ENCODE measurements at regions not wholly inside any gene's neighbourhood (a gene's known extent, or its start where the extent isn't known, plus 50 kb on each side); places are given as distances from the start of the nearest gene placed in this dataset.
"Not testable (repeated sequence)": the region's sequence is repeated elsewhere in the genome, so short reads cannot be mapped to it uniquely, and the experiment has no call there.

GRCh38 chrX:46298821-46299220 lies 246.4 kb downstream of the ZNF674 start:
- DNase-seq: no peak

- no peak for DNase-seq
Measured at GRCh38 chrX:46295963-46296362, 249.3 kb downstream of the ZNF674 start.

DNA sequence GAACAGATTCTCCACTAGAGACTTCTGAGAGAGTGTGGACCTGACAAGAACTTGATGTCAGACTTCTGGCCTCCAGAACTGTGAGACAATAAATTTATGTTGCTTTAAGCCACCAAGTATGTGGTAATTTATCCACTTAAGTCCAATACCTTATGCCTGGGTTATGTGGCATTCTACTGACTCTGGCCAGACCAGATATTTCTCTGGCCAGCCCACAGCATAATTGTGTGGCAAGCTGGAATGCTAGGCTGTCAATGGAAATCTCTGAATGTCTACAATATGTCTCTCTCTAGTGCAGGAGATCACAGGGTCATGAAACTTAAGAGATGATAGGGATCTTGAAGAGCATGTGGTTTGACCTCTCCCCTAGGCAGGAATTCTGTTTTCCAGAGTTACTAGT lies 251.0 kb downstream of the ZNF674 start:
- DNase-seq: no peak

DNA sequence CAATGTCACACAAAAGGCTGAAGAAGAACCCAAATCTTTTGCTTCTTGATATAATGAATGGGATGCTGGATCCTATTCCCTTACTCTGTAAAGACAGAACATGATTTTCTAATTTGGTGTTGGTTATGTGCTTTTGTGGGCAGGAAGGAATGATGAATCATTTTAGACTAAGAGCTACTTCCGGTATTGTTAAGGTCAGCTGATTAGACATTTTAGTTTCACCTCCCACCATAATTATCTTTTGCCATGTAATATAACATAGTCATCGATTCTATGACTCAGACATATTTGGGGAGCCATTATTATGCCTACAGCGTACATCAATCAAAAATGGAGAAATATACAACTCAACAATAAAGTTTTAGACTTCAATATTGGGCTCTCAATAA lies 265.3 kb downstream of the ZNF674 start:
- no peak for DNase-seq

DNA sequence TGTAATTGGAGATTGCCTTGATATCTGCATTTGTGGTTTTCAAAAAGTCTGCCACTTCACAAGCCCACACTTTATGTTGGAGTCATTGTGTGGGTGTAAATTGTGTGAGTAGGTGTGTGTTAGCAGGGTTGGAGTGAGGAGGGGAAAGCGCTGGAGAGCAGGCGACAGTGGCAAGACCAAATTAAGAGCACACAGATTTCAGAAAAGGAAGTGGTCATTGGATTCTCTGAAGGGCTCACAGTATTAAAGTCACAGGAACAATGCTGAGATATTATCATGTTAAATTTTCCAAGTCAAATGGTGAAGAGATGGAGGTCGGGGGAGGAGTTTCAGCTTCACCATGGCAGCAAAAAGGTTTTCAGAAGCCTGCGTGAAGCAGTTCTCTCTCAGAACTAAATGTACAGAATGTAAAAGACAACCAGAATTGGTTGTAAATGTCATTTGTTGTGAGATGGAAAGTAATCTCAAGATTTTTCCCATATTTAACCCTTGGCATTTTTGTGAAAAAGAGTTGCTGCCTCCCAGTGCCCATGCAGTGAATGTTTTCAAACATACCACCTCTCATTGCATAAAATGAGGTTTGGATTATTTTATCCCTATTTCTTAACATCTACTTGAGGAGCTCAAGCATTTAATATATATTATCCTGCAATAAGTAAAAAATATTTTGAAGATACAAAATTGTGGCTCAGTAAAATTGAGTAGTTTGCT lies 265.9 kb downstream of the ZNF674 start:
- DNase-seq: no peak

DNA sequence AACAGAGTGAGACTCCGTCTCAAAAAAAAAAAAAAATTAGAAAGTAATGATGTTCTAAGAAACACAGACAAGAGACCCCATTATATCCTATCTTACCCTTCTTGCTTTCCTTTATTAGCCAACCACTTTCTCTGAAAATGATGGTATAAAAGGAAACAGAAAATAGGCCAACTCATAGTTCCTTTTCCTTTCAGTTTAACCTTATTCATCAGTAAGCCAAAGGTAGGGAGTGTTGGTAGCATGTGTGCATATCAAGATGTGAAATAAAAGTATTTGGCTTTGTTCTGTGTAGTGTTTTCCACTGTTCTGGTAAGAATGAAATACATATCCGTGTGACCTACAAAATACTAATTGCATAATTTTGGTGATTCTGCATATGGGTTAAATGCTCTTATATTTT lies 266.6 kb downstream of the ZNF674 start:
- no peak for DNase-seq

GRCh38 chrX:46268412-46268811 lies 276.8 kb downstream of the ZNF674 start:
- no peak for DNase-seq

- DNase-seq: no peak
Measured at GRCh38 chrX:46263494-46263893, 281.7 kb downstream of the ZNF674 start.

GRCh38 chrX:46262304-46262703 lies 282.9 kb downstream of the ZNF674 start:
- DNase-seq: no peak

DNA sequence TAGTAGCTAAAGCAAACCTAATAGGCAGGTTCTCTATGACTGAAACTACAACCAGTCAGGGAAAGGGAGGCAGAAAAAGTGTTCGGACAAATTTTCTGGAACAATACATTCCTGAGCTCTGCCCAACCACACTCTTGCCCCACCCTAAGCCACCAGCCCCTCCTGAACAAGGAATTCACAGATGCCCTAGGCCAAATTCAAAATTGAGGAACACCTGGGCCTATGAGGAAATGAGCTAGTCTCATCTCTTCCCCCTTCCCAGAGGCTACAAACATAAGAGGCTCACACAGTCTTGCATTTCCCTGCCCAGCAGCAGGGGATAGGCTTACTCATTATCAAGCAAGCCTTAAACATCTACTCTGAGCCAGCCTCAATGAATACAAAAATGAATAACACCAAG lies 284.7 kb downstream of the ZNF674 start:
- DNase-seq: no peak

GRCh38 chrX:46258356-46258755 lies 286.9 kb downstream of the ZNF674 start:
- DNase-seq: no peak

DNA sequence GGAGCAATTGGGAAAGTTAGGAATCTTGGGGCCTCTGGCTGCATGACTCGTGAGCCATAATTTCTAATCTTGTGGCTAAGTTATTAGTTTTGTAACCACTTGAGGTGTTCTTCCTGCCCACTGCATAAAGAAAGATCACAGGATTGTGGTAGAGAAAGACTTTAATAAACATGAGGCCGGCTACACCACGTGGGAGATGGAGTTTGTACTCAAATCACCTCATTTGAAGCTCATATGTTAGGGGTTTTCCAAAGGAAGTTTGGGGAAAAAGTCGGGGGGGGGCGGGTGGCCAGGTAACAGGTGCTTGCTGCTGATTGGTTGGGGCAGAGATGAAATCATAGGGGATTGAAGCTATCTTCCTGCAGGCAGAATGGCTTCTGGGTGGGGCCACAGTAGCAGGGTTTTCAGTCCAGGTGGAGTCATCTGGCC lies 287.8 kb downstream of the ZNF674 start:
- DNase-seq: no peak

- no peak for DNase-seq
Measured at GRCh38 chrX:46256875-46257274, 288.3 kb downstream of the ZNF674 start.

DNA sequence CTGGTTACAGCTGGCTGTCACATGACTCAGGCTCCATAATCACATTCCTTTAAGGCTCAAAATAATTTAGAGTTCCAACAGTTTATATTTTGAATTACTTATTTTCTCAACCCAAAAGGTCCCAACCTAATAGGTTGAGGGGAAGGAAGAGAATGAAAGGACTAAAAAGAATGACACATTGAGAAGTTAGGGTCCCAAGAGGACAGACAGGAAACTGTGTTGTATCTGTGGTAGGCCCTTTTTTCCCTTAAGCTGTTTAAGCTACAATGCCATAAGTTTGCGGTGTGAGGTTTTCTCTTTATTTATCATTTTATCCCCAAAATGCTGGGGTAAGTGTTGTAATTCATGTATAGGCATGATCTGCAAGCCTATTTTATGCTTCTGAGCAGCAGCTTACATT lies 290.2 kb downstream of the ZNF674 start:
- no peak for DNase-seq

GRCh38 chrX:46254641-46255040 lies 290.6 kb downstream of the ZNF674 start:
- DNase-seq: no peak

DNA sequence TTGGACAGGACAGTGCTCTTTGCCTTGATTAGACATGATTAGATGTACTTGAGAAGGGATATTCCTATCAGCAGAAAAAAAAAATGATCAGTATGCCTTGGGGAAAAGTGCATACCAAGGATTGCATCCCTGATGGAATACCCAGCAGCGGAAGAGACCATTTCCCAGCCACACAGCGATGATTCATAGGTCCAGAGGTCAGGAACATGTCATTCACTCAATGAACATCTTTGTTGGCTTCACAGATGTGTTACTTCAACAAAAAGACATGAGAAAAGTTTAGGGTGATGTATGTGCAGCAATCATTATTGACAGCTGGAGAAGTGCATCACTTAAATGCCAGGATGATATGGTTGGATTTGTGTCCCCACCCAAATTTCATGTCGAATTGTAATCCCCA lies 293.5 kb downstream of the ZNF674 start:
- DNase-seq: no peak

GRCh38 chrX:46250151-46250550 lies 295.1 kb downstream of the ZNF674 start:
- no peak for DNase-seq

DNA sequence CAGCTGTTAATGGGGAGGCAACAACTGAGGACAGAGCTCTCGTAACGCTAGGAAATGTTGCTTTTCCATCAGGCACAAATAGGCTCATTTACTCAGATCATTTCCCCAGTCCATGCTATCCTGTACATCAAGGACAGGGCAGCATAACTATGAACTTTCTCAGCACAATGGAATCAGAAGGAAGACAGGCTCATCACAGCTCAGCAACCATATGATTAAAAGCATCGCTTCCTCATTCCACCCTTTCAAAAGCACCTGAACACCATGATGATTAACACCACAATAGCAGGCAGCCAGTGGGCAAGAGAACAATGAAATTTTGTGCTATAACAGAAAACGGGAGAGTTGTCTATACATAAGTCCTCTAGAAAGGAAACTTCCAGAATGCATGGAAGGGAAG lies 297.8 kb downstream of the ZNF674 start:
- no peak for DNase-seq

DNA sequence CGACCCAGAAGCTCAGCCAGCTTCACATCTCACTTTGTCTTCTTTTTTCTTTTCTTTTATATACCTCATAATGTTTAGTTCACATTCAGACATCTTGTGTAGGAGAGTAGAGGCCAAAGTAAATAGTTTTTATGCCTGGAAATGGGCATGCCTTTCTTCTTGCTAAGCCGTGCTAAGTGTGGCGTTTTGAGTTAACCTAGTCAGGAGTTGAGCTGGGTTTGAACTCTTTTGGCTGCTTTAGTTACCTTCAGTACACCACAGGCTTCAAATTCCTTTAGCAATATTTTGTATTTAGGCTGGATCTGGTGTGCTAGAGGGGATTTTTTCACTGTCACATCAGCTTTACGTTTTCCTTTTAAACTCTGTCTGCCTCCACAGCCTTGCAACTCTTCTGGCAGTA lies 300.8 kb downstream of the ZNF674 start:
- DNase-seq: no peak

GRCh38 chrX:46236411-46236810 lies 308.8 kb downstream of the ZNF674 start:
- no peak for DNase-seq

- no peak for DNase-seq
Measured at GRCh38 chrX:46235778-46236177, 309.4 kb downstream of the ZNF674 start.

DNA sequence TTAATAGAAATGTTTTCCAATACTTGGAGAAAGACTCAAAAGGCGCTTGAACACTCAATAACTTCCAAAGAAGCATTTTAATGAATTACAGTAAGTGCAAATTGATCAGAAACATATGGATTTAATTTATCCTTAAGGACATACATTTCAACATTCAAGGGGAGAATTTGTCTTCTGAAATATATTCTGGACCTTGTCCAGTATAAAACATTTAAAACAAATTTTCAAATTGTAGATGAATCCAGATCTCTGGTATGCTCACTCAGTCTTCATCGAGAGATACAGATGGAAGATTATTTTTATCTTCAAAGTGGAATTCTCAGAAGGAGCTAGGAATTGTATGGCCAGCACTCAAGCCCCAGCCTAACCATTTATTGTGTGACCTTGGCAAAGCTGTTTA lies 310.4 kb downstream of the ZNF674 start:
- no peak for DNase-seq

GRCh38 chrX:46228389-46228788 lies 316.8 kb downstream of the ZNF674 start:
- DNase-seq: no peak

DNA sequence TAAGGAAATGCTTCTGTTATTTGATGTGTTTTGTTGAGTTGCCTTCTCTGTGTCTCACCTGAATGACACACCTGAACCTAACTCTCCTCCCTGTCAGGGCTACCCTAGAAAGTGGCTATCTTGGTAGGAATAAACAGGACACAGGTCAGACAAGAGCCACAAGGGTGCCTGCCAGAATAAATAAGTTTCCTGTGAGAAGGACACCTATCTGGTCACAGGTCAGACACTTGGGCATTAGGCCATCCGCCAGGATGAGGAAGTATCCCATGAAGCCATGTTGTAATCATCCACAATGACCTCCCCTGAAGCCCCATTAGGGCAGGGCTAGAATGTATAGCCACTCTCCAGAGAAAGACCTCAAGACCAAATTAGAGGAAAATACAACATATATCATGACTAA lies 318.8 kb downstream of the ZNF674 start:
- DNase-seq: no peak

DNA sequence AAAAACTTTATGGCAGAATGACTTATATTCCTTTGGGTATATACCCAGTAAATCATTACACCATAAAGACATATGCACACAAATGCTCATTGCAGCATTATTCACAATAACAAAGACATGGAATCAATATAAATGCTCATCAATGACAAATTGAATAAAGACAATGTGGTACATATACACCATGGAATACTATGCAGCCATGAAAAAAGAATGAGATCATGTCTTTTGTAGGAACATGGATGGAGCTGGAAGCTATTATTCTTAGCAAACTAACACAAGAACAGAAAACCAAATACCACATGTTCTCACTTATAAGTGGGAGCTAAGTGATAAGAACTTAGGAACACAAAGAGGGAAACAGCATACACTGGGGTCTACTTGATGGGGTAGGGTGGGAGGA lies 321.7 kb downstream of the ZNF674 start:
- not testable (repeated sequence) for DNase-seq

DNA sequence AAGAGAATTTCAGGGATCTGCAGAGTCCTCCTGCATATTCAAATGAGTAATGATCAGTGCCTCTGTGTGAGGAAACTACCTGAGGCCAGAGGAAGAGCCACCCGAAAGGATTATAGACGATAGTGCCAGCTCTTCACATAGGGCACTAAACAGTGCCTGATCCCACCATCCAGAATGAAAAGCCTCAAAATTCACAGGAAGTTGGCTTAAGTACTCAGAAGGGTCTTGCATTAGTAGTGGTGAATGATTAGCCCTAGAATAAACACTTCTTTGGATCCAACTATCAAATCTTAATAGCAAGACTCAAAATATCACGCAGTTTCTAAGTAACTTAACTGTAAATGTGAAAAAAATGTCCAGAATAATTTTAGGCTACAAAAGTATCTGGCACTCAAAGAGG lies 324.4 kb downstream of the ZNF674 start:
- DNase-seq: no peak
